WTC11 (cell line): ENCODE measurements at regions not wholly inside any gene's neighbourhood (a gene's known extent, or its start where the extent isn't known, plus 50 kb on each side); places are given as distances from the start of the nearest gene placed in this dataset.
"Not testable (repeated sequence)": the region's sequence is repeated elsewhere in the genome, so short reads cannot be mapped to it uniquely, and the experiment has no call there.

ENCODE experiments used
- ATF6 ChIP-seq: sonication (generic); formaldehyde crosslinking; IDR thresholded peaks from 2 replicates; pipeline ENCODE4 v1.8.1; 2023; ENCODE audit warnings: mild to moderate bottlenecking, missing genetic modification reagents
- NFYB ChIP-seq: sonication (generic); formaldehyde crosslinking; conservative IDR thresholded peaks from 2 replicates; pipeline ENCODE4 v1.8.0; 2022; ENCODE audit warnings: low read depth, missing genetic modification reagents
- NR3C1 ChIP-seq: sonication (generic); formaldehyde crosslinking; conservative IDR thresholded peaks from 2 replicates; pipeline ENCODE4 v1.8.1; 2023; ENCODE audit warnings: low read depth, mild to moderate bottlenecking, missing genetic modification reagents
- TEAD1 ChIP-seq: sonication (generic); formaldehyde crosslinking; IDR thresholded peaks from 2 replicates; pipeline ENCODE4 v1.8.0; 2022; ENCODE audit warnings: mild to moderate bottlenecking, missing genetic modification reagents
- USF2 ChIP-seq: sonication (generic); formaldehyde crosslinking; IDR thresholded peaks from 2 replicates; pipeline ENCODE4 v1.8.1; 2023; ENCODE audit warnings: mild to moderate bottlenecking, missing genetic modification reagents, moderate library complexity
- TF ChIP-seq, protein P1 (sequence below): sonication (generic); formaldehyde crosslinking; IDR thresholded peaks from 2 replicates; pipeline ENCODE4 v1.8.1; 2023; ENCODE audit warnings: mild to moderate bottlenecking, missing genetic modification reagents, moderate library complexity

- TF ChIP-seq USF2 (CRISPR knock-in tag); TEAD1 (CRISPR knock-in tag); NFYB (CRISPR knock-in tag); ATF6; NR3C1 (CRISPR knock-in tag): not testable (repeated sequence)
- TF ChIP-seq, protein P1, sequence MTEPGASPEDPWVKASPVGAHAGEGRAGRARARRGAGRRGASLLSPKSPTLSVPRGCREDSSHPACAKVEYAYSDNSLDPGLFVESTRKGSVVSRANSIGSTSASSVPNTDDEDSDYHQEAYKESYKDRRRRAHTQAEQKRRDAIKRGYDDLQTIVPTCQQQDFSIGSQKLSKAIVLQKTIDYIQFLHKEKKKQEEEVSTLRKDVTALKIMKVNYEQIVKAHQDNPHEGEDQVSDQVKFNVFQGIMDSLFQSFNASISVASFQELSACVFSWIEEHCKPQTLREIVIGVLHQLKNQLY = not testable (repeated sequence)
Observed at GRCh38 chr4:4045823-4046222, 180.9 kb downstream of the OTOP1 start.
